ENCODE measurements at regions not wholly inside any gene's neighbourhood (a gene's known extent, or its start where the extent isn't known, plus 50 kb on each side); places are given as distances from the start of the nearest gene placed in this dataset.
A peak's percentile ranks its signal among the peaks of the same experiment; 100 is the strongest.

GRCh38 chr14:66037361-66037760, 448.8 kb upstream of the CCDC196 start:
- H4K20me1 ChIP-seq (ENCODE audit: low read depth), result no peaks in the 10 kb centered on the region
- H3K27me3 ChIP-seq, result no peaks in the 10 kb centered on the region
- H3K27ac Mint-ChIP-seq, result no peak overlapping the region
- no peak overlapping the region for H3K4me3 Mint-ChIP-seq
- no peaks in the 10 kb centered on the region for H3K36me3 Mint-ChIP-seq
- no peak overlapping the region for H3K27ac ChIP-seq
- no peaks in the 10 kb centered on the region for H3K4me1 ChIP-seq
- no peak for DNase-seq (ENCODE audit: low spot score)
- TF ChIP-seq CTCF (IDR thresholded peaks at IDR 0.05), result no peak
- TF ChIP-seq EZH2 (IDR thresholded peaks at IDR 0.05), result no peak
- TF ChIP-seq EZH2phosphoT487 (IDR thresholded peaks at IDR 0.05), result no peak
- H3K4me3 ChIP-seq, result no peak overlapping the region
- H2AFZ ChIP-seq (replicated peaks), result no peak overlapping the region
- no peaks in the 10 kb centered on the region for H3K9me3 ChIP-seq (ENCODE audit: low read depth)
- H3K79me2 ChIP-seq (ENCODE audit: low read depth), result no peaks in the 10 kb centered on the region
- no peaks in the 10 kb centered on the region for H3K27me3 Mint-ChIP-seq (ENCODE audit: insufficient read depth, low read depth)
- no peaks in the 10 kb centered on the region for H3K36me3 ChIP-seq
- peaks cover 9% of the 10 kb centered on the region for H3K9me3 Mint-ChIP-seq
- no peak overlapping the region for H3K4me2 ChIP-seq
- no peaks in the 10 kb centered on the region for H3K4me1 Mint-ChIP-seq
- no peak overlapping the region for H3K9ac ChIP-seq
- no peaks in the 10 kb centered on the region for H3F3A ChIP-seq (ENCODE audit: low read depth)

- no peak for TF ChIP-seq CTCF (IDR thresholded peaks at IDR 0.05)
- no peak for TF ChIP-seq EZH2 (IDR thresholded peaks at IDR 0.05)
- TF ChIP-seq EZH2phosphoT487 (IDR thresholded peaks at IDR 0.05), result no peak
- DNase-seq (ENCODE audit: low spot score), result no peak
- Histone ChIP-seq H3K27me3 (no peaks in the 10 kb centered on the region), H3K4me2 (no peak overlapping the region), H4K20me1 (ENCODE audit: low read depth) (no peaks in the 10 kb centered on the region), H3F3A (ENCODE audit: low read depth) (no peaks in the 10 kb centered on the region), H3K9me3 (ENCODE audit: low read depth) (no peaks in the 10 kb centered on the region), H2AFZ (replicated peaks) (peak overlapping the region; percentile 44), H3K79me2 (ENCODE audit: low read depth) (no peaks in the 10 kb centered on the region), H3K36me3 (no peaks in the 10 kb centered on the region), H3K9ac (no peak overlapping the region), H3K27ac (no peak overlapping the region), H3K4me3 (no peak overlapping the region), H3K4me1 (no peaks in the 10 kb centered on the region)
- Mint-ChIP-seq H3K9me3 (peaks cover 2% of the 10 kb centered on the region), H3K36me3 (no peaks in the 10 kb centered on the region), H3K27me3 (ENCODE audit: insufficient read depth, low read depth) (no peaks in the 10 kb centered on the region), H3K4me1 (no peaks in the 10 kb centered on the region), H3K27ac (no peak overlapping the region), H3K4me3 (peak overlapping the region; percentile 27)
These were observed 448.0 kb upstream of the CCDC196 start for GRCh38 chr14:66038212-66038611.

- H3K4me2 ChIP-seq, result no peak overlapping the region
- H3K27ac Mint-ChIP-seq, result no peak overlapping the region
These were observed 447.6 kb upstream of the CCDC196 start for GRCh38 chr14:66038618-66039017.

More at GRCh38 chr14:66038618-66039017, 447.6 kb upstream of the CCDC196 start:
- no peak overlapping the region for H3K4me3 Mint-ChIP-seq
- H3F3A ChIP-seq (ENCODE audit: low read depth), result no peaks in the 10 kb centered on the region
- H3K9ac ChIP-seq, result no peak overlapping the region
- H3K27me3 Mint-ChIP-seq (ENCODE audit: insufficient read depth, low read depth), result no peaks in the 10 kb centered on the region
- no peaks in the 10 kb centered on the region for H3K27me3 ChIP-seq
- H3K9me3 Mint-ChIP-seq, result no peaks in the 10 kb centered on the region
- H3K4me3 ChIP-seq, result no peak overlapping the region
- H2AFZ ChIP-seq (replicated peaks), result peak overlapping the region; percentile 44
- H3K27ac ChIP-seq, result no peak overlapping the region
- H3K36me3 Mint-ChIP-seq, result no peaks in the 10 kb centered on the region
- H3K36me3 ChIP-seq, result no peaks in the 10 kb centered on the region
- H3K9me3 ChIP-seq (ENCODE audit: low read depth), result no peaks in the 10 kb centered on the region
- no peaks in the 10 kb centered on the region for H3K79me2 ChIP-seq (ENCODE audit: low read depth)
- DNase-seq (ENCODE audit: low spot score), result no peak
- H3K4me1 Mint-ChIP-seq, result no peaks in the 10 kb centered on the region
- H3K4me1 ChIP-seq, result no peaks in the 10 kb centered on the region
- H4K20me1 ChIP-seq (ENCODE audit: low read depth), result no peaks in the 10 kb centered on the region
- no peak for TF ChIP-seq CTCF (IDR thresholded peaks at IDR 0.05)

All from neural progenitor cell (in vitro differentiated cells).